Endothelial cell of umbilical vein (primary cell): ENCODE measurements at regions not wholly inside any gene's neighbourhood (a gene's known extent, or its start where the extent isn't known, plus 50 kb on each side); places are given as distances from the start of the nearest gene placed in this dataset.

Experiments used
- BruUV-seq: library from RNA; stranded (reverse); fragments of 400-500 nt; replicated peaks from 2 replicates; lab custom pipeline; 2021; lab: Mats Ljungman, UMichigan
- CTCF ChIA-PET: fragments of 300-600, 350-600 bp; sonication (Branson Sonifier 250); formaldehyde crosslinking; loops from one replicate; lab custom pipeline; 2021; ENCODE audit warnings: antibody characterized with exemption, inconsistent platforms; lab: Charles Lee
- POLR2A ChIA-PET: fragments of 300-600, 350-600 bp; sonication (Branson Sonifier 250); formaldehyde crosslinking; loops from one replicate; lab custom pipeline; 2021; ENCODE audit warnings: antibody characterized with exemption, inconsistent platforms; lab: Charles Lee
- DNase-seq: peaks from one replicate; pipeline ENCODE4 v3.0.0-alpha.2; 2011; ENCODE audit warnings: low read depth, low spot score
- FAIRE-seq: peaks from 2 replicates; lab custom pipeline; 2011; peaks lifted over from hg19 to GRCh38; lab: Jason Lieb, UNC
- H2AFZ ChIP-seq: 2 replicates; pipeline ENCODE4 v1.6.0; 2012; ENCODE audit warnings: low read depth, low read length, control low read depth, inconsistent platforms
- H3K27ac ChIP-seq: 2 replicates; pipeline ENCODE4 v1.5.1; 2011; ENCODE audit warnings: low read depth, mild to moderate bottlenecking, control low read depth, low read length, moderate library complexity; ENCODE audit not compliant: insufficient read depth
- H3K27me3 ChIP-seq, 2 experiments: 2 replicates each; pipeline versions ENCODE4 v1.6.0 to v1.6.1; 2011; ENCODE audit warnings: low read length in 2 of 2, mixed read lengths in 1 of 2; ENCODE audit not compliant: control insufficient read depth in 2 of 2, insufficient read depth in 2 of 2
- H3K36me3 ChIP-seq, 2 experiments: 2 replicates in 1 of 2; 3 replicates in 1 of 2; pipeline ENCODE4 v1.5.1; 2011; ENCODE audit warnings: low read length in 2 of 2, mild to moderate bottlenecking in 1 of 2, moderate library complexity in 1 of 2; ENCODE audit not compliant: control insufficient read depth in 2 of 2, insufficient read depth in 2 of 2; ENCODE audit errors: extremely low read depth in 1 of 2
- H3K4me1 ChIP-seq: 3 replicates; pipeline ENCODE4 v1.5.1; 2011; ENCODE audit warnings: mild to moderate bottlenecking, low read length; ENCODE audit not compliant: control insufficient read depth, insufficient read depth; ENCODE audit errors: extremely low read depth
- H3K4me2 ChIP-seq: 2 replicates; pipeline ENCODE4 v1.6.1; 2011; ENCODE audit warnings: low read length, control low read depth, mixed read lengths; ENCODE audit not compliant: insufficient read depth
- H3K4me3 ChIP-seq, 3 experiments: fragments of 200-600 bp in 1 of 3; sonication (generic), shearing (Covaris generic) in 1 of 3; replicated peaks in 1 of 3; 2 replicates each; pipeline ENCODE4 v1.5.1; 2011 to 2016; ENCODE audit warnings: control low read depth in 3 of 3, low read length in 3 of 3, mild to moderate bottlenecking in 2 of 3, inconsistent platforms in 1 of 3, low read depth in 1 of 3, moderate library complexity in 1 of 3; ENCODE audit not compliant: insufficient read depth in 1 of 3
- H3K79me2 ChIP-seq: 2 replicates; pipeline ENCODE4 v1.6.0; 2012; ENCODE audit warnings: low read length, inconsistent platforms; ENCODE audit not compliant: control insufficient read depth, insufficient read depth
- H3K9ac ChIP-seq: replicated peaks from 2 replicates; pipeline ENCODE3; 2011; ENCODE audit warnings: low read length, control low read depth; ENCODE audit not compliant: insufficient read depth; ENCODE audit errors: extremely low read depth
- H3K9me1 ChIP-seq: replicated peaks from 3 replicates; pipeline ENCODE4 v1.6.0; 2011; ENCODE audit warnings: mild to moderate bottlenecking, low read length; ENCODE audit not compliant: control insufficient read depth, insufficient read depth; ENCODE audit errors: extremely low read depth
- H3K9me3 ChIP-seq: replicated peaks from 2 replicates; pipeline ENCODE4 v1.5.1; 2012; ENCODE audit warnings: low read length, inconsistent platforms; ENCODE audit not compliant: control insufficient read depth, insufficient read depth
- H4K20me1 ChIP-seq: replicated peaks from 2 replicates; pipeline ENCODE3; 2011; ENCODE audit warnings: mild to moderate bottlenecking, low read length; ENCODE audit not compliant: control insufficient read depth, insufficient read depth; ENCODE audit errors: extremely low read depth
- CTCF ChIP-seq, 2 donors: IDR thresholded peaks; 1 replicate in 1 of 2; 2 replicates in 1 of 2; pipeline ENCODE4 v1.5.1; 2011; ENCODE audit warnings: low read length in 2 of 2, mild to moderate bottlenecking in 2 of 2, moderate library complexity in 2 of 2, control low read depth in 1 of 2, inconsistent platforms in 1 of 2, low read depth in 1 of 2; ENCODE audit not compliant: insufficient read depth in 1 of 2; ENCODE audit errors: extremely low read depth in 1 of 2
- EZH2 ChIP-seq: IDR thresholded peaks from 2 replicates; pipeline ENCODE4 v1.6.1; 2012; ENCODE audit warnings: borderline replicate concordance, low read depth, mild to moderate bottlenecking, moderate library complexity, low read length, inconsistent platforms; ENCODE audit not compliant: severe bottlenecking
- FOS ChIP-seq: IDR thresholded peaks from 2 replicates; pipeline ENCODE4 v1.6.1; 2011; ENCODE audit warnings: mild to moderate bottlenecking, low read length, moderate library complexity, borderline replicate concordance; ENCODE audit not compliant: insufficient read depth
- GATA2 ChIP-seq: IDR thresholded peaks from 2 replicates; pipeline ENCODE4 v1.7.0; 2011; ENCODE audit warnings: low read depth, mild to moderate bottlenecking, moderate library complexity, mixed read lengths, low read length; ENCODE audit not compliant: insufficient read length, insufficient read depth
- JUN ChIP-seq: IDR thresholded peaks from 2 replicates; pipeline ENCODE4 v1.6.1; 2011; ENCODE audit warnings: borderline replicate concordance, low read depth; ENCODE audit not compliant: insufficient read length, insufficient read depth
- MAX ChIP-seq: IDR thresholded peaks from 2 replicates; pipeline ENCODE4 v1.6.1; 2011; ENCODE audit not compliant: insufficient read depth, insufficient read length
- MYC ChIP-seq: IDR thresholded peaks from one replicate; pipeline ENCODE4 v1.6.1; 2011; ENCODE audit warnings: mild to moderate bottlenecking, low read depth, low read length
- POLR2A ChIP-seq: IDR thresholded peaks from 2 replicates; pipeline ENCODE4 v1.6.1; 2012; ENCODE audit warnings: low read depth, mild to moderate bottlenecking, control low read depth, low read length
- POLR2AphosphoS5 ChIP-seq: IDR thresholded peaks from 2 replicates; pipeline ENCODE4 v1.6.1; 2012; ENCODE audit warnings: low read depth, mild to moderate bottlenecking, control low read depth, low read length, moderate library complexity; ENCODE audit not compliant: insufficient read depth
- dilution Hi-C: fragments of 300-500 bp; cut with MboI; formaldehyde crosslinking; loops from one replicate; pipeline ENCODE4 v1.15.0; 2019; ENCODE audit warnings: low sequenced_read_pairs; ENCODE audit not compliant: extremely low pct_ligation_motif_present
- intact Hi-C: fragments of 100-400 bp; cut with micrococcal nuclease; formaldehyde crosslinking; loops from one replicate; pipeline ENCODE4 v1.10.0; 2022

- no peak for FAIRE-seq
- Histone ChIP-seq H3K4me3 (no peak overlapping the region), H3K4me1 (no peaks in the 10 kb centered on the region), H3K9ac (no peak overlapping the region), H3K79me2 (no peaks in the 10 kb centered on the region), H3K27ac (no peak overlapping the region), H4K20me1 (no peaks in the 10 kb centered on the region), H2AFZ (no peak overlapping the region), H3K36me3 (no peaks in the 10 kb centered on the region), H3K27me3 (no peaks in the 10 kb centered on the region), H3K9me1 (no peaks in the 10 kb centered on the region), H3K9me3 (no peaks in the 10 kb centered on the region), H3K4me2 (no peak overlapping the region)
- BruUV-seq, result no TSS peak
- DNase-seq, result no peak
- dilution Hi-C loops (no loop called here), intact Hi-C loops (no loop called here)
- no peak for TF ChIP-seq MYC
- TF ChIP-seq GATA2, result no peak
- TF ChIP-seq POLR2A, result no peak
- no peak for TF ChIP-seq FOS
- no peak for TF ChIP-seq EZH2
- TF ChIP-seq MAX, result no peak
- TF ChIP-seq POLR2AphosphoS5, result no peak
- no peak for TF ChIP-seq CTCF (IDR thresholded peaks at IDR 0.05; ENCODE audit: extremely low read depth in 1 of 2, insufficient read depth in 1 of 2, low read depth in 1 of 2, low read length in 2 of 2)
- TF ChIP-seq JUN, result no peak
- ChIA-PET POLR2A (no interaction called here), CTCF (no interaction called here)
Observed at GRCh38 chr3:154762486-154762885, 317.6 kb upstream of the MME start.
